ENCODE measurements at regions not wholly inside any gene's neighbourhood (a gene's known extent, or its start where the extent isn't known, plus 50 kb on each side); places are given as distances from the start of the nearest gene placed in this dataset.

DNA sequence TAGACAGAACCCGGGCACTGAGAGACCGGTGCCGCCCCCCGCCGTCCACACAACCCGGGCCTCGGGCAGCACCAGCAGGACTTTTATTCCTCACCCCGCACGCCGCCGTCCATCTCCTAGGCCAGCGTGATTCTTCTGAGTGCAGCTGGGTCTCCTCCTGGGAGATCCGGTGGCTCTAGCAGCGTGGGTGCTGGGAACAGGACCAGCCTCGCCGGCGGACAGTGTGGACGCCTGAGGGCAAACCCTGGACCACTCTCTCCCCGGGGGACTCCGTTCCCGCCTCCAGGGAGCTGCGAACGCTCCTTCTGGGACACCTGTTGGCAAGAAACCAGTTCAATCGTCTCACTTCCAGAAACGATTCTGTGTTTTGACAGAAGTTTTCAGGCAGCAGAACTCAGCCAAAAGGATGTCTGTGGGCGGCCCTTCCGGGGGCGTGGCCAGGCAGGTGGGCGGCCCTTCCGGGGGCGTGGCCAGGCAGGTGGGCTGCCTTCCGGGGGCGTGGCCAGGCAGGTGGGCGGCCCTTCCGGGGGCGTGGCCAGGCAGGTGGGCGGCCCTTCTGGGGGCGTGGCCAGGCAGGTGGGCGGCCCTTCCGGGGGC, 130.7 kb downstream of the DLL1 start:
- DNase-seq, result no peak

DNA sequence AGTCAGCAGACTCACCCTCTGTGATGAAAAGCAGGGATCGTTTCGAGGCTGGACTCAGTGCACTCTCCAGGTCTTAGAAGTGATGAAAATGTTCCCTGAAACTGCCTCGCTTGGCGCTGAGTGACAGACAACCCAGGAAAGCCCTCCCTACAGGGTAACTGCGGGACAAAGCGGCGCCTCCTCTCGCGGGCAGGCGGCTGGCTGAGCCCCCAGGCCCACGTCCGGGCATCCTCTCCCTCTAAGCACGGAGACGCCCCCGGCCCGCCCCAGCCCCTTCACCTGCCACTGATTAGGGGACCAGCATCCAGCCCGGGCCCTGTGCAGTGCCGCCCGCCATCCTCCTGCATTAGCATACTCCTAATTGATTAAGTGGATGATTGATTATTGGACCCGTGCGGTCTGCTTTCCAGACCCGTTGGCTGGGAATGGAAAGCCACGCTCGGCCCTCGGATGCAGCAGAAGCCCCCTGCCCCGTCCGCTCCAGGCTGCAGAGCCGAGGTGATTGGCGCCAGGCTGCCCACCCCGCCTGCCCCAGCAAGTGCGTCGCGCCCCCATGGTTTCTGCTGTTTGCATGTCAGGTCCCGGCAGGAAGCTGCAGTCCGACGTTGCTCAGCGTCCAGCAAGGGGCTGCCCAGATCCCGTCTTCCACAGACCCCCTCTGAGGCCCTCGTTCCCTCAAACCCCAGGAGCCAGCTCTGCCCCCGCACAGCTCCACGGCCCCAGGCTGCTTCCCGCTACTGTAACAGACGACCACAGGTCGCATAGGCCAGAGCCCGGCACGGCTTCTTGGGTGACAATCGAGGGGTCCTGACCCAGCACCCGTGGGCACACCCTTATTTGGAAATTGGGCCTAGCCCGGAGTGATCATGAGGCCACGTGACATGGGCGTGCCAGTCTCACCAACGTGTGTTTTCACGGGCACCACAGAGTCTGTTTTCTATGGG, 131.6 kb downstream of the DLL1 start:
- no peak for DNase-seq

DNA sequence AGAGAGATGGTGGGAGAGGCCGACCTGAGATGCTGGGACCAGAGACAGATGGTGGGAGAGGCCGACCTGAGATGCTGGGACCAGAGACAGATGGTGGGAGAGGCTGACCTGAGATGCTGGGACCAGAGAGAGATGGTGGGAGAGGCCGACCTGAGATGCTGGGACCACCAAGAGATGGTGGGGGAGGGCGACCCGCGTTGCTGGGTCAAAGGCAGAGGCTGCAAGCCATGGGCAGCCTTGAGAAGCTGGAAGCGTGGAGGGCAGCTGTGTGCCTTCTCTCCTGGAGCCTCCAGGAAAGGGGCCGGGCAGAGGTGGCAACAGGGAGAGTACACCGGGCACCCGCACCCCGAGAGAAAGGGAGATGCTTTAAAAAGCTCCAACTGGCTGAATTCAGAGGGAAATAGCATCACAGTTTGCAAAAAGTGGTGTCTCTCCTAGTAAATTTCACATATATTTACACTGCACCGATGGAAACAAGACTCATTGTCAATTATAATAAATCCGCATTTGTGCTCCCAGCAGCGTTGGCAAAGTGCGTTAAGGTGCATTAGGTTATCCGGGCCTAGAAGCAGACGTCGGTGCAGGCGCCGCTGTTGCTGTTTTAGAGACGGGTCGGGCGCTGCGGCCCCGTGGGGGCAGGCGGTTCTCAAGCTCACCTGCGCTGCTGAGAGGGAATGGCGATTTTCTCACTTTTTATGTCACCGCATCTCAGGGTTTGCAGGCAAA, 132.4 kb downstream of the DLL1 start:
- no peak for DNase-seq

DNA sequence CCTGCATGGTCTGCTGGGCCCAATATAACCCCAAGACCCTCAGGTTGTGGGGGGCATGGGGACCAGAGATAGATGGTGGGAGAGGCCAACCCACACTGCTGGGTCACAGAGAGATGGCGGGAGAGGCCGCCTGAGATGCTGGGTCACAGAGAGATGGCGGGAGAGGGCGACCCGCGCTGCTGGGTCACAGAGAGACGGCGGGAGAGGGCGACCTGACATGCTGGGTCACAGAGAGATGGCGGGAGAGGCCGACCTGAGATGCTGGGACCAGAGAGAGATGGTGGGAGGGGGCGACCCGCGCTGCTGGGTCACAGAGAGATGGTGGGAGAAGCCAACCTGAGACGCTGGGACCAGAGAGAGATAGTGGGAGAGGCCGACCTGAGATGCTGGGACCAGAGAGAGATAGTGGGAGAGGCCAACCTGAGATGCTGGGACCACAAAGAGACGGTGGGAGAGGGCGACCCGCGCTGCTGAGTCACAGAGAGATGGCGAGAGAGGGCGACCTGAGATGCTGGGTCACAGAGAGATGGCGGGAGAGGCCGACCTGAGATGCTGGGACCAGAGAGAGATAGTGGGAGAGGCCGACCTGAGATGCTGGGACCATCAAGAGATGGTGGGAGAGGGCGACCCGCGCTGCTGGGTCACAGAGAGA, 133.2 kb downstream of the DLL1 start:
- no peak for DNase-seq

DNA sequence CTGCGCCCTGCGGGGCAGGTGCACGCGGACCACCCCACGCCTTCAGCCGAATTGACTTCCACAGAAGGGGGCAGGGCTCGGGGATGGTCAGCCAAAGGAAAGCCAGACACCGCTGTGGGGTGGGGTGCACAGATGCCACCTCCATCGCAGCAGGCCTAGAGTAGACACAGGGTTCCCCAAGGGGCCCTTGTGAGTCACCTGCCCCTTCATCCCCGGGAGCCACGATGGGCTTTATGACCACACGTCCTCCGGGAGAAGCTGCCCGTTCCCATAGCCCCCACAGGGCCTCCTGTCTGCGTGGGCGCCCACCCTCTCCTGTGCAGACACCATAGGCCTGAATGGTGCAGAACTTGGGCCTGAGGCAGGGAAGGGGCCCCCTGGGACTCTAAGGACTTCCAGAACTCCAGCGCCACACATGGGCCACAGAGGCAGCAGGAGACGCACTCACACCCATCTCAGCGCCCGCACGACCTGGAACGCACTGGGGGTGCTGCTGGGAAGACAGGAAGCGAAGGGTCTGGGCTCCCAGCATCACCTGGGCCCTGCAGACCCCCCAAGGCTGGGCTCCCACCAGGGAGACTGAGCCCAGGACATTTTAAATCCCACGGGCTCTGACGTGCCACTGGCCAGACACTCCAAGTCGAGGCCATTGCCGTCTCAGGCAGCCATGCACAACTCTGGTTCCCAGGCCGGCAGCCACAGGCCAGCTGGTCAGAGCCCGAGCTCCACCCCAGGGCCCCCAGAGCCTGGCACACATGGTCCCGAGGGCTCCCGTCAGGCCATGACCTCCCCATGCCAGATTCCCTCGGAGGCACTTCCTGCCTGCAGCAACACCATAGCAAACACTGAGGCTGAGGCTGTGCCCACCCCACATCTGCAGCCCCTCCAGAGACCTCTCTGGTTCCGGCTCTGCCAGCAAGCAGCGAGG, 134.2 kb downstream of the DLL1 start:
- DNase-seq, result no peak

DNA sequence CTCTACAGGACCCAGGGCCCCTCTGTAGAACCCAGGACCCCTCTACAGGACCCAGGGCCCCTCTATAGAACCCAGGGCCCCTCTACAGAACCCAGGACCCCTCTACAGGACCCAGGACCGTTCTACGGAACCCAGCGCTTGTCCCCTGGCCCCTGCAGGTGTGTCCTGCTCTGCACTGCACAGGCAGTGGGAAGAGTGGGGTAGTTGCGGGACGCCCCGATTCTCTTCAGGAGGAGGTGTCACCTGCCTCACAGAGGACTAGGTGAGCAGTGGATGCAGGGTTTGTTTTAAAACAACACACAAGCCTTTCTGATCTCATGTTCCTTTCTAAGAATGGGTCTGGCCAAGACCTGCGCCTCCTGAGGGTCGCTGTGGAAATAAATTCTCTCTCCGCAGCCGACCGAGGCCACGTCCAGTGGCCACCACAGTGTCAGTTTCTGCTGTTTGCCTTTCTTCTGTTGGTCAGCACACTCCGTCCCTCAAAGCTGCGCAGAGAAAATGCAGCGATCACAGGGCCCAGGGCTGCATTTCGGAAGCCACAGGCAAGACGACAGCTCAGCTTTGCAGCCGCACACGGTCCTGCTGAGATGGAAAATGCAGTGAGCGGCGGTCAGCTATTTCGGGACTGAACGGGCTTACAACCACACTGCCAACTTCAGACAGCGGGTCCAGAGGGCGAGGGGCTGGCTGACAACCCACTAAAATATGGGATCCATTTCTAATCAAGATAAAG, 135.2 kb downstream of the DLL1 start:
- DNase-seq, result no peak

DNA sequence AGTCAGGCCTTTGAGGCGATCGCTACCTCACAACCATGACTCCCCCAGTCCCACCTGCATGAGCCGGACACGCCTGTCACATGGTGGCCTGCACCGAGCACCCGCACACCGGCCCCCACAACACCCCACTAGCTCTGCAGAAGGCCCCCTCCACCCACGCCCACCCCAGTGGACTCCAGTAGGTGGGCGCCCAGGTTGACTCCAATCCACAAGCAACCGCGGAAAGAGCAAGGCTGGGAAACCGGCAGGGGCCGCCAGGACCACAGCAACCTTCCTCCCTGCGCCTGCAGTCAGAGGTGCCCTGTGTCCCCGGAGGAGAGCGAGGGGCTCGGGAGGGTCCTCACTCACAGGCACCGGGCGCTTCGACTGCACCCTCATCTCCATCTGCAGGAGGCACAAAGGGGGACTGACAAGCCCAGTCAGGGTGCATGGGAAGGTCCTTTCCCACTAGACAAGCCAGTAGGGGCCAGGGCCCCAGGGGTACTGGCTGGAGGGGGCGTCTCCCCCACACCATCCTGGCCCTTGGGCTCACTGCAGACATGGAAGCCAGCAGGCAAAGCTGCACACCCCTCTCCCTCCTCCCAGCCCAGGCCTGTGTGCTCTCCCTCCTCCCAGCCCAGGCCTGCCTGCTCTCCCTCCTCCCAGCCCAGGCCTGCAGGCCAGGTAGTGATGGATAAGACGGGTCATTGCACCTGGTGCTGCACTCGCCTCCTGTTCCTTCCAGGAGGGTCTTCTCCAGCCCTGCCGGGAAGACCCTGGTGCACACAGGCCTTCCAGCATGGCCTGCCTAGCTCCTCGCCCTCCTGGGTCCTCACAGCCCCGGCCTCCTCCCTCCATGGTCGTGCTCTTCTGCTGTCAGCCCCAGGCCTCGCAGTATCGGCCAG, 137.2 kb downstream of the DLL1 start:
- no peak for DNase-seq

DNA sequence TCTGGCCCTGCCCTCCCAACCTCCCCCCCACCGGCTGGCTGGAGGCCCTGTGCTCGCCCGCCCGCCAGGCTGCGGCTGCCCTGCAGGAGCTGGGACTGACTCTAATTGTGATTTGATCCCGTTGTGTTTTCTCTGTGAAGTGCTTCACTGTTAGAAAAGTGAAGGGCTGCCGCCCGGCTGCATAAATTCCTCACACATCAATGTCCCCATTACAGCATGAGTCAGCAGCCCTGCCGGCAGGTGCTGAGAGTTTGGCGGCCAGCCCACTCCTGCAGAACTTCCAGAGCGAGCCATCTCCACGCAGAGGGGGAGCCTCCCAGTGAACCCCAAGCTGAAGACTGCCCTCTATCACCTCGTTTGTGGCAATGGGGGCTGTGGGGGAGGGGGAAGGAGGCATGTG, 137.9 kb downstream of the DLL1 start:
- peak; percentile 84 to 93 for DNase-seq

DNA sequence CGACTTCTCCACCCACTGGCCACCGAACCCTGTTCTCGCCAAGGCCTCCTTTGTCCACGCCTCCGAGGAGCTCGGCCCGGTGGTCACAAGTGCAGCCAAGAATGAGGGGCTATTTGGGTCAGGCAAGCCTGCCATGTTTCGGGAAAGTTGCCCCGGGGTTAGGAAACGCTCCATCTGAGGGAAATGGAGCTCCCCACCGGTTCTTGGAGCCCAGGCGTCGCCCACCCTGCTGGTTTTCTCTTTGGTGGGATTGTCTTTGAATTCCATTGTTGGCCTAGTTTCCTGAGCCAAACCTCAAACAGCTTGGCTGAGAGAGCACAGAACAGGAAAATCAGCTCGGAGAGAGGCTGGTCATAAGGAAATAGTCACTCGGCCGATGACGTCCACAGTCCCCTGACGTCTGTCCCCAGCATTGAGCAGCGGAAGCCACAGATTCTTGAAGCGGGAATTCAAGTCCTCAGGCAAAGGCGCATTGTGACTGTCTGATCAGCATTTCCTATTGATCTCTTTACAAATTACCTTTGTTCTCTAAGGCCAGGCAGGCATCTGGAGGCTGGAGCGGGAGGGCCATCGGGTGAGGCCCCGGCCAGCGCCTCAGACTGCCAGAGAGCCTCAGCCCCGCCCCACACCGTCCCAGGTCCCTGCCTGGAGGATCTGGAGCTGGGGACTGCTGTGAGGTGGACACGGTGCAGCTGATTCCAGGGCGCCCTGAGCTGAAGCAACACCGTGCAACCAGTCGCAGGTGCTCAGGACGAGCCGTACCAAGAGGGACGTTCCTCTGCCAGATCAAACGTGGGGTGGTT, 138.6 kb downstream of the DLL1 start:
- peak; percentile 75 to 85 for DNase-seq

DNA sequence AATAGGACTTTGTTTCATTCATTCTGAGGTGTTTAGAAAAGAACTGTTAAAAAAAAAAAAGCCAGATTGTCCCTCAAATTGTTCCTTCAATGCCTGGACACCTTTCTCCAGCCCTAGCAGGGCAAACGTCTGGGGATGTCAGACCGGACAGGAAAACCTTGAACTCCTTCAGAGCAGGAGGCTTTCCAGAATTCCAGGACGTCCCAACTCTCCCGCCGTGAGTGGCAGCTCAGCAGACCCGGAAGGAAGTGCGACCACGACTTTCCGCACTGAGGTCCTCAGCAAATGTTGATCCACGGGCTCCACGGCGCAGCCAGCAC, 139.1 kb downstream of the DLL1 start:
- no peak for DNase-seq

DNA sequence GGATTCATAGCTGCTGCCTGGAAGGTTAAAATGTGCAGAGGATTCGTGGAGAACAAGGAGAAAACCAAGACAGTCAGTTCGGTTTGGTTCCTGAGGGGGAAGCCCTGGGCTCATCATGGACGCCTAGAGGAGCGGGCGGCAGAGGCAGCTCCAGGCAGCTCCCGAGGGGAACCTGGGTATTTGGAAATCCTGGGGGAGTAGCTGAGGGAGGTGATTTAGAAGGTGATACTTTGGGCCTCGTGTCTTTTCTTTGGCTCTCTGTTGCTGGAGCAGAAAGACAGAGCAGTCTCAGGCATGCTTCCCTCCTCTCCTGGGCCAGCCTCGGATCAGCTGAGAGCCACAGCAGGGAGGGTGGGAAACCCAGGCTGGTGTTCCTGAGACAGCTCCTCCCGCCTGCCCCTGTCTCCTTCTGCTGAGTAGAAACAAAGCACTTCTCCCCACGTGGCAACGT, 139.5 kb downstream of the DLL1 start:
- DNase-seq, result no peak

DNA sequence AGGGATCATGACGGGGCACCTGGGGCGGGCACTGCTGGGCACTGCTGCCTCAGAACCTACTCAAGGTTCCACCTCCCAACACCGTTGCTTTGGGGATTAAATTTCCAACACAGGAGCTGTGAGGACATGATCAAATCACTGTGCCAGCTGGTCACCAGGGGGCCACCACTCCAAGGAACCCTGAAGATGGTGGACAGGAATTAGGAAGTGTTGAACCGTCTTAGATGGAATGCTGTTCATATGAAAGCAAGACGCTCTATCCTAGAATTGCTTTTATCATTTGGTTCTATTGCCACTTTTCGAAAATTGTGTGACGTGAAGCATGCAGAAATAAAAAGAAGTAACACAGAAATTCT, 140.3 kb downstream of the DLL1 start:
- no peak for DNase-seq

DNA sequence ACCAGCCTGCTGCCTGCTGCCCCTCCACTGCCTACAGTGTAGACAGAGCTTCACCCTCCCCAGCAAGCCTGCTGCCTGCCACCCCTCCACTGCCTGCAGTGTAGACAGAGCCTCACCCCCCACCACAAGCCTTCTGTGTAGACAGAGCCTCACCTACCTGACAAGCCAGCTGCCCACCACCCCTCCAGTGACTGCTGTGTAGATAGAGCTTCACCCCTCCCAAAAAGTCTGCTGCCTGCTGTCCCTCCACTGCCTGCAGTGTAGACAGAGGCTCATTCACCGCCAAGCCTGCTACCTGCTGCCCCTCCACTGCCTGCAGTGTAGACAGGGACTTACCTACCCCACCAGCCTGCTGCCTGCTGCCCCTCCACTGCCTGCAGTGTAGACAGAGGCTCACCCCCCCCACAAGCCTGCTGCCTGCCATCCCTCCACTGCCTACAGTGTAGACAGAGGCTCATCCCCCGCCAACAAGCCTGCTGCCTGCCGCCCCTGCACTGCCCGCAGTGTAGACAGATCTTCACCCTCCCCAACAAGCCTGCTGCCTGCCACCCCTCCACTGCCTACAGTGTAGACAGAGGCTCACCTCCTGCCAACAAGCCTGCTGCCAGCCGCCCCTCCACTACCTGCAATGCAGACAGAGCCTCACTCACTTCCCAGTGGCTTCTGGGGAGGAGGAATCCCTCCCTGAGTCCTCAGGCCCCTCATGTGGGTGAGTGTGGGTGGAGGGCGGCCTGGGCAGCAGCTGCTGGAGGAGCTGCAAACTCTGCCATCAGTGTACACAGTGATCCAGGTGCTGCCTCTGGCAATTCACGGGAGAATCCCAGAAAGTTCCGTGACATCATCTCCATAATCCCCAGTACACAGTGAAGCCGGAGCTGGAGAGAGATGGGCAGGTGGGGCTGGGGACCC, 140.9 kb downstream of the DLL1 start:
- DNase-seq, result peak; percentile 95 to 96

DNA sequence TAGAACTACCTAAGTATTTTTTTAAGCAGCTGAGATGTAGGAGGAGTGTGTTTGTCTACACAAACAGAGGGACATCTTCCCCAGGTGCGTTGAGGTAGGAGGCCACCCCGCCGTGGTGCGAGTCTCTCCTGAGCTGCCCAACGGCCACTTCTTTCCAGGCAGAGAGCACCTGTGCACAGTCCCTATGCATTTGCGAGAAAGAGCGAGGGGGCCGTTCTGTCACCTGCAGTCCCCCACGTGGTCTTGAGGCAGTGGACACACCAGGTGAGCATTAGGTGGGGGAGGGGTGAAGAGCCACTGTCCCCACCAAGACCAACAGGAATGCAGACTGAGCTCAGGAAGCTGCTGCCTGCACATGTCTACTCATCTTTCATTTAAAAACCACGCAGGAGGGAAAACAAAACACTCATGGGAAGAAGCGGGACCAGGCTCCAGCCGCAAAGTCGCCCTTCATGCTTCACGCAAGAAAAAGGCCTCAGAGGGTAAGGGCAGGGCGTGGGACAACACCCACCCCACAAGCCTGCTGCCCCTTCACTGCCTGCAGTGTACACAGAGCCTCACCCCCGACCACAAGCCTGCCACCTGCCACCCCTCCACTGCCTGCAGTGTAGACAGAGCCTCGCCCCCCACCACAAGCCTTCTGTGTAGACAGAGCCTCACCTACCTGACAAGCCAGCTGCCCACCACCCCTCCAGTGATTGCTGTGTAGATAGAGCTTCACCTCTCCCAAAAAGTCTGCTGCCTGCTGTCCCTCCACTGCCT, 142.0 kb downstream of the DLL1 start:
- DNase-seq, result no peak

DNA sequence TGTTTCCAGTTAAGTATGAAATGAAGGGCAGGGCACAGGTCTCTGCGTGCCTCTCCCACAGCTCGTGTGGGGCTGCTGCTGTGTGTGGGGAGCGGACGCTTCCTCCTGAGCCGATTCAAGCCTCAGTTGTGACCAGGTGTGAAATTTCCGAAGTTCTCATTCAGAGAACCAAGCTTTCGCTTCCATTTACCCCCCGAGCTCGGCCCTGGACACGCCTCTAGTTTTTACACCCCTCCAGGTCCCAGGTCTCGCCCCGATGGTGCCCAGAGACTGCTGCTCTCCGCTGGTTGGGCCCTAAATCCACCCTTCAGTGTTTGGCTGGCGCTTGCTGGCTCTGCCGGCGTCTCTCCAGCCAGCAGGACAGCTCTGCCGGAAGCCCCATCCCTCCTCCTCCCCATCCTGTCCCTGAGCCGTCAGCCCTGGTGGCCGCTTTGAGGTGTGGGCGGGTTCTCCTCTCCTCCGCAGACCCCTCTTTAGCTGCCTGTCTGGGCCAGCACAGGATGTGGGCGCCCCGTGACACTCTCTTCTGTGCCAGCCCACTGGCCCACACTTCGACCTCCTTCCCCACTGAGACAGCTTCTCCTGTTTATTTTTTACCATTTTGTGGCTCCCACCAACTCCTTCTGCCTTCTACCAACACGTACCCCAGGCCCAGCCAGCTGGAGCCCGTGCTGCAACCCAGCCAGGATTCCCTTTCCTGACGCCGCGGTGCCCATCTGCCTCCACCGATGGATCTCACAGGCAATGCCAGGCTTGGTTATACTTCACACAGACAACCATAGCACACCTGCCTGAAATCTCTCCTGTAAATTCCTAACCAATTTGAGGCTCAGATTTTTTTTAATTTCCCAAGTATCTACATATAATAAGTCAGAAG, 142.8 kb downstream of the DLL1 start:
- DNase-seq, result peak; percentile 65 to 85

DNA sequence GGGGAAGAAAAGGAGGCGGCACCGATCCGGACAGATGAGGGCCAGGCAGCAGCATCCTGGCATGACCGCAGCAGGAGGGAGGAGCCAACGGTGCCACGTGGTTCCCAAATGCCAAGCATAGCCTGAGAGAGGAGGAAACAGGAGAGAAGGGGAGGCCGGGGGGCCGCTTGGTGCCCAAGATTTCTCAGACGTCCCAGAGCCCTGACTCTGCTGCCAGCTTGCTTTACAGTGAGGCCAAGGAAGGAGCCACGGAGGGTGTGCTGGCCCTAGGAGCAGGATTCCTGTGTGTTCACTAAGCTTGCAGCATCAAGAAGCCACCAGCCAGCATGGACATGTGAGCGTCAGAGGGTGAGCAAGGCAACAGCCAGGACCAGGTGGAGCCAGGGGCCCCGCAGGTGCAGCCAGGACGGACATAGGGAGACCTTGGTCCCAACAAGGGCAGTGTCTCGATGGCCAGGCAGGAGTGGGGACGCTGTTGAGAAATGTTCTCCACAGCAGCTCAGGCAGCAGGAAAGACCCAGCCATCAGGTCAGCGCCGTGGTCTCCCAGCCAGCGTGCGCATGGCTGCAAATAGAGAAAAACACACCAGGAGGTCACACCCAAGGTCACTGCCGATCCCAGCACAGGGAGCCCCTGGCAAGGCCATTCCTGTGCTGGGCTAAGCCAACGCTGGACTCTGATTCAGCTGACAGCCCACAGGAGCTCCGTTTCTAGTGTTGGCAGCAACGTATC, 143.7 kb downstream of the DLL1 start:
- DNase-seq, result no peak

Data from SHP77 (cell line).